GM21526 (cell line): ENCODE measurements at regions not wholly inside any gene's neighbourhood (a gene's known extent, or its start where the extent isn't known, plus 50 kb on each side); places are given as distances from the start of the nearest gene placed in this dataset.

Source experiments
- ATAC-seq: cut with Tn5 transposase; IDR thresholded peaks from one replicate; pipeline ENCODE4 v1.9.1; 2021; ENCODE audit warnings: moderate library complexity; ENCODE audit not compliant: unreplicated experiment, low FRiP score

DNA sequence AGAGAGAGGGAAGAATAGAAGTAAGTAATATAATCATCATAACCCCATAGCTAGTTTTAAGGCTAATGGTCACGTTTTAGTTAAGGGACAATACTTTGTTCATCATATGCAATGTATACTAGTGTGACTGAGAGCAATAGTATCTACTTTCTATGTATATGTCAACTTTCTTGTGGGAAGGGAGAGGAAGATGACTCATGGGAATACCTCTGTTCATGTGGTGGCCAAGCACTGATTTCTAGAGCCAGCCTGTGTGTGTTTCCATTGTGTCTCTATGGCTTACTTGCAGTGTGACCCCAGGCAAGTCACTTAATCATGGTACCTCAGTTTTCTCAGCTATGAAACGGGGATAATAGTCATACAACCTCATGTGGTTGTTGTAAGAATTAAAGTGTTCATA is 639.6 kb downstream of the CETN3 start:
- ATAC-seq: no peak

DNA sequence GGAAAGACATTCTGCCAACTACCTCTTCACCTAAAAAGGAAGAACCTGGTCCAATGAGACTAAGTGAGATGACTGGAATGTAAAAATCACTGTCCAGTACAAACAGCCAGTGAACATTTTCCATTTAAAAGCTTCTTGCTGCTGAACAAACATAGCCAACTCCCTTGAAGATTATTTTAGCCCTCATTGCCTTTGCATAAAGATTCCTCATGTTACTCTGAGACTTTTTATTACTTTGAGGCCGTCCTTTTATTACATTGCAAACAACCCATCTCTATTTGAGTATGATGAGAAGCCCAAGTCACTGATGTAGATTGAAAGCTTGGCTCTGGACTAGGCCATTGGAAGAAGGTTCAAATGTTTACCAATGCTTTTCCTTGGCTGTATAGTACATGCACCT is 649.8 kb downstream of the CETN3 start:
- no peak for ATAC-seq

DNA sequence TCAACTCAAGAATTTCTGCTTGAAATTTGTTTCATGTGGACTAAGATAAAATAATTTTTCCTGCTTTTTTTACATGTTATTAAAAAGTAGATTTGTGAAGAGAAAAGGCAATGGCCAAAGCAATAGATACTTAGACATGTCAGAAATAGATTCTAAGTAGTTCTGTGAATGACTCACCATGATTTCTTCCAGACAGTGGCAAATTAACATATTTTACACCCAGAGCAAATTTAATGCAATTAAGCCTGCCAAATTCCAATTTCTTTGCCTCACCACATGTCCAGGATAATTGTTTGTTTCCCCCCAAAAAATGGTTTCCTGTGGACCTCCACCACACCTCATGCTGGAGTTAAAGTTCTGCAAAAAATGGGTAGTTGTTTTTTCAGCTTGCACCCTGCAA is 651.4 kb downstream of the CETN3 start:
- no peak for ATAC-seq

DNA sequence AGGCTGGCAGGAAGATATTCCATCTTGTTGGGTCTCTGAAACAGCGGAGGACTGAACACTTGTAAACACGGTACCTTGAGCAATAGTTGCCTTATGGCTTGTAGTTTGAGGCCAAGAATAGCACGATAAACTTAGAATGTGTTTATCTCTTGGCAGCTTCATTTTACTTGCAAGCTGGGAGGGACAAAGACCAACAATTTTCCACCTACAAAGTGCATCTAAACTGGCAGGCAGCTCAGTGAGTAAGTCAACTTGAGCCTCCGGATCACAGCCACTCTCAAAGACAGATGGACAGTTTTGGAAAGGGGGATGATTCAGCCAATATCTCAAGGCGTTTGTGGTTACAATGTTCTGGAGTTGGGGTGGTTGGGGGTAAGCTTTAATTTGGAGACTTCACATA is 652.6 kb downstream of the CETN3 start:
- no peak for ATAC-seq

DNA sequence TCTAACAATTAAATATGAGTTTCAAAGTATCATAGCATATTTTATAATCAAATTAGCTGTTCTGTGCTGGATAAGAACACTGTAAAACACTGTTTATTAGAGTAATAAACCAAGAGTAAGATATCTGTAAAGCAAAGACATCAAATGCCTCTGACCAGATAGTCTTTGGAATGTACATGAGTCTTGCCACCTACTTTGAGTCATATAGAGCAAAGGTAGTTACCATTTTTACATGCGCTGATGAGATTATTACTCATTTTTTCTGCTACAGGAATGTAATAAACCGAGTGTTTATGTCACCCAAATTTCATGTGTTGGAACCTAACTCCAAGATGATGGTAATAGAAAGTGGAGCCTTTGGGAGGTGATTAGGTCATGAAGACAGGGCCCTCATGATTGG is 654.5 kb downstream of the CETN3 start:
- ATAC-seq: no peak

DNA sequence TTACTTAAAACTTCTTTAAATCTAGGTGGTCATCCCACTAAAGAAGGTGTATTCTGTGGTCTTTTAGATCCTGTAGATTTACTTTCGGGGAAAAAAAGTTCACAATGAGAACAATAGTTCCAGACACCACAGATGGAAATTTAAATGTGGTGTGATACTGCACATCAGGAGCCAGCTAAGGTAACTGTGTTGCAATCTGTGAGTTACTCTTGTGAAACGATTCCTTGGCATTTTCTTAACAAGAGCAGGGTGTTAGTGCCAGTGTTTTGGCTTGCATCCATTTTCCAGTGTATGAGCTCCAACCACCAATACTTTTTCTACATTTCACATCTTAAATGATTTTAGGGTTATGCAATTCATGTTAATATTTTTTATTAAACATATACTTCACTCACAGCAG is 674.5 kb downstream of the CETN3 start:
- ATAC-seq: no peak

DNA sequence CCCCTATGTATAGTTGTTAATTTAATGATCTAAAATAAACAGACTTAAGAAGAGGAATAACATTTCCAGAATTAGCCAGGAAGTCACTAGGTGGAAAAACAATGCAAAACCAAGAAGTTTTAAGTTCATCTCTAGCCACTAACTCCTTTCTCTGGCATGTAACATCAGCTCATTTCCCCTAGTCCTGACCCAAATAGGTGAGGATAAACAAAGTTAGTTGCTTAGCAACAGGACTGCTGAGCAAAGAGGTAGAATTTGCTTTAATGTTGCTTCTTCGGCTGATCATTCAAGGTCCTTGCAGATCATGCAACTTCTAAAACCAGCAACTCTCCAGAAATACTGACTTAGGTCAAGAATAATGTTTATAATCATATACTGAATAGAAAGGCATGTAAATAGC is 675.8 kb downstream of the CETN3 start:
- ATAC-seq: no peak

GRCh38 chr5:89729623-89730301 is 679.8 kb downstream of the CETN3 start:
- ATAC-seq: no peak

GRCh38 chr5:89728750-89729149 is 680.8 kb downstream of the CETN3 start:
- ATAC-seq: no peak

DNA sequence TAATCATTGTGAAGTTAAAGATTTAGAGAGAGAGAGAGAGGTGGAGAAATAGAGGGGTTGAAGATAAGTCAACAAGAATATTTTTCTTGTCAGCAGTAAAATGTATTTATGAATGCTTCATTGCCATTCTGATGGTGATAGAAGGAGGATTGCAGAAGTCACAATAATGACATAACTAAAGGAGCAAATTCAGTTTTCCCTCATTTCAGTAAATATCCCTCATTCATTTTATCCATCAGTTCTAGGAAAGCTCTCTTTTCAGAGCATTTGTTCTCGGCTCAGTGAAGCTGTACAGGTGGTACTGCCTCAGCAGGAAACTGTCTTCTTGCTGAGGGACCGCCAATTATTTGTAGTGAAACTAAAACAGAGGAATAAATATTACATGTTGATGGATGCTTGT is 681.4 kb downstream of the CETN3 start:
- ATAC-seq: no peak

DNA sequence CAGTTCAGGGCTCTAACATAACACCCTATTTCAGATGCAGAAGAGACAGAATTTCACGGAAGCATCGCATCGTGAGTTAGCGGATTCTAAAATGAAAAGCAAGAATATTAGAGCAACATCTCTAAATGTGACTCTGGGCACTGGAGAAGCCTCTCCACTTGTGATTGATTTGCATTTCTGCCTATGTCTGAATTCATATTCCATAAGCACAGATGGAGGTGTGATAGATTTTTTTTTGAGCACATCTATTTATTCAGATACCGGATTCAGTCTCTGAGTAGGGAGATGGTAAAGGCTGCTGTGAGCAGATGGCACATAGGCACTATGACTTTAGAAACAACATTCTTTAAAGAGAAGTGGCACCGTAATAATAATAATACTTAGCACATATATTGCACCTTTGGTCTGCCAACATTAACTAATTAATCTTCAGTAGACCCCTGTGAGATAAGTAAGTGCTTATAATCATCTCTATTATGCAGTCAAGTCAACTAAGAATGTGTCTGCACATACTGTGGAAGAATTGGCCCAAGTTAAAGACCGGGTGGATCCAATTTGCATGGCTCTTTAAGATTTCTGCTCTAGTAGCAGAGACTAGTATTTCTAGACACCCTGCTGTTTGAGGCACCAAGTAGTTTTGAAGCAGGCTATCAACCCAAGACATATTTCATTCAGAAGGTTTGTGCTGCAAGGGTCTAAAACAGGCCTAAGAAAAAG is 685.0 kb downstream of the CETN3 start:
- no peak for ATAC-seq

DNA sequence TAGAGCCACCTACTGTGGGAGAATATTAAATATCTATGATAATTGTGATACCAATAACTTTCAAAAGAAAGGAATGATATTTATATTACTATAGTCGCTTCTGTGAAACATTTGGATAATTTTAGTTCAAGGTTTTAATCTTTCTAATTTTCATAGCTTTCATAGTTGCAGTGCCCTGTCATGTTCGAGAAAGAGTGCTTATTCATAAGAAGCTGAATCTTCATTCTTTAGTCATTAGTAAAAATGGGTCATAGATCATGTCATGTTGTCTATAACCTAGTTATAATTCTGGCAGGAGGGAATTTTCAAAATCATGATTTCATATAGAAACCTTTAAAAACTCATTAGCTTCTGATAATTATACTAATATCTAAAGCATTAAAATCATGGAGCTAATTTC is 685.6 kb downstream of the CETN3 start:
- no peak for ATAC-seq

GRCh38 chr5:89722538-89722937 is 687.0 kb downstream of the CETN3 start:
- ATAC-seq: no peak

GRCh38 chr5:89721931-89722330 is 687.6 kb downstream of the CETN3 start:
- ATAC-seq: no peak

DNA sequence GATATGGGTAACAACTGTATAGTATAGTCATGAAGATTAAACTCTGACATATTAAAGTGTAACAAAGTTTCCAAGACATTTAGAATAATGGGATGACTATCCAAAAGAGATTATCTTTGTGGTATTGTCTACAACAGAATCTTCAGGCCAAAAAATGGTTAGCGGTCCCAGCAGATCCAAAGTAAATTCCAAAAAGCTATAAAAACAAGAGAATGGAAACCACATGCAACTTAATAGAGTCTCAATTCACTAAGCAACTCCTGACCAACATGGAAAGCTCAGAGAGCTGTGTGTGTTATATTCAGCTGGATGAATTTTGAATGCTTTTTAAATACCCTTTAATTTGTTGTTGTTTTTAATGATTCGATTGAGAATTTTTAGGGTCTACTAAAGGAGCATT is 688.2 kb downstream of the CETN3 start:
- ATAC-seq: no peak

DNA sequence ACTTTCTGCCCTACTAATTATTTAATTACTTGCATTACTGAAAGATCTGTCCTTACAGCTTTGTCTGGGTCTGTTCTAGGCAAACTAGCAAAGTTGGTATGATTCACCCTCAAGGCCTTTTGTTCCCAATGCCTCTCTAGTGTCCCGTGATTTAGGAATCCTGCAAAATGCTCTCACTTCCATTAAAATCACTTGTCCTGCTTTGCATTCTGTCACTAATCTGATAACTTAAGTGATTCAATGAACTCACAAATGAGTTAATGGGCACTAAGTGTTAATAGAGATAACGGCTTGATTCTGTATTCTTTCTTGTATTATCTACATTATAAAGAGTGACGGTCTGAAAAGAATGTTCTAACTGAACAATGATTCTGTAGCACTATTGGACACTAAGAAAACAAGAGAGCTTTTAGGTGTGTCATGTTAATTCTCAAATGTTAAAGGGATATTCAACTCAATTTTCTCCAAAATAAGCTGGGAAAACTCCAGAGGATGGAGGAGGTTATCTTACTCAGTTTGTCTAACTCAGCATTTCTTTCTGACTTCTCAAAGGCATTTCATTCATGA is 697.3 kb downstream of the CETN3 start:
- ATAC-seq: no peak

DNA sequence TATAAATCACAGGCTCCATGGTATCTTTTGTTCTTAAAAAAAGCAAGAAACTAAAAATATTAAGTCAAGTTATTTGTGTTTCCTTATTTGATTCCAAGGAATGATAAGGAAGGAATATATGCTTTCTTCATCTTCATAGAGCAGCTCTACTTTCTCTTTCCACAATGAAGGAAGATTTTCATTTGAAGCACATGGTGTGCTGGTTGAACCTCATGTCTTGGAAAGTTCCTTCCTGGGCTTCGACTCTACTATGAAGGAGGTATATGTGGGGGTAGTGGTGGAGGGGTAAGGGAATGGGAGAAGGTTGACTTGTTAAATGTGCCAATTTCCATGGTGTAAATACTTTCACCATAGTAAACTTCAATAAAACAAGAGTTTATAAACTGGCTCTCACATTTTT is 698.0 kb downstream of the CETN3 start:
- no peak for ATAC-seq

DNA sequence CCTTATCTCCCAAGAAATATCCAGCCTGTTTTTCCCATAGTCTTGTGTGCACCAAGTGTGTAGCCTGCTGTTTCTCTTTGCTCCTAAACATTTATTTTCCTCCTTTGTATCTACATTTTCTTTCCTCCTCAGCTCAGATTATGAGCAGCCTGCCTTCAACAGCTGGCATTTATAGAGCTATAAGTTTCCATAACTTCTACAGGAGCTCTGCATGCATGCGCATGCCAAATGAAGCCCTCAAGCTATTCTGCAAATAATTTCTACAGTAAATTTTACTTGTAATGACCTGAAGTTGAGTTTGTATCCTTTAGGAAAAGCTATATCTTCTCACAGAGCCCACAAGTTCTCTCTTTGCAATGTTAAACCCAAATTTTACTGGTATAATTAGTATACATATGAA is 699.5 kb downstream of the CETN3 start:
- no peak for ATAC-seq

- ATAC-seq: no peak
These were observed 701.7 kb downstream of the CETN3 start for GRCh38 chr5:89707891-89708290.

DNA sequence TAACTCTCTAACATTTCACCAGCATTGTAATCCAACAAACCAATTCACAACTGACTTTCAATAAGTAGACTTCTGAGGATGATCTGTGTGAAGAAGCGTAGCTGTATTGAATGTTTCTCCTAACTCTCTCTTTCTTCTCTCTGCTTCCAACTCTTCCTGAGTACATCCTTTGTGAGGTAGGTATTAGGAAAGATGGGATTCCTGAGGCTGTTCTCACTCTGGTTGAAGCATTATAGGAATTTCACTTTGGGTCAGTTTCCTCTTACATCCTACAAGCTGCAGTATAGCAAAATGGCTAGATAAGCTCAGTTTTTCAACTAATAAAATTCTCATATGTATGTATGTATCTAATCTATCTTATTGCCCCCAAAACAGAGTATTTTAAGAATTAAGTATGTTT is 702.8 kb downstream of the CETN3 start:
- ATAC-seq: no peak

DNA sequence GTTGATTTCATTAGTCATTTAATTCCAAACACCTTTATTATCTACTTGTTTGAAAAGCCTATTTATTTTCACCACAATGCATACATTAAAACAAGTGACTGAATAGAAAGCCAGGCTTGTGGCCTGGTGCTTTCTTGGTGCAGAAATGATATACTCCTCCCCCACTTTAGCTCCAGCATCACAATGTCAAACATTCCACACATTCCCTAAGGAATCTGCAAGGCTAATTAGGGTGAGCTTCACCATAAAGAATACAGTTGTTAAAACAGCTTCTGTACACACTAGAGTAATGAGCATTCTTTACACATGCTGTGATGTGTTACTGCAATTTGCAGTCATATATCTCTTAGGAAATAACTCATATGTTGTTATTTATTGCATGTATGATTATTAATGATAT is 705.7 kb downstream of the CETN3 start:
- no peak for ATAC-seq

GRCh38 chr5:89698028-89698427 is 711.5 kb downstream of the CETN3 start:
- no peak for ATAC-seq
